ENCODE measurements at regions not wholly inside any gene's neighbourhood (a gene's known extent, or its start where the extent isn't known, plus 50 kb on each side); places are given as distances from the start of the nearest gene placed in this dataset.

DNA sequence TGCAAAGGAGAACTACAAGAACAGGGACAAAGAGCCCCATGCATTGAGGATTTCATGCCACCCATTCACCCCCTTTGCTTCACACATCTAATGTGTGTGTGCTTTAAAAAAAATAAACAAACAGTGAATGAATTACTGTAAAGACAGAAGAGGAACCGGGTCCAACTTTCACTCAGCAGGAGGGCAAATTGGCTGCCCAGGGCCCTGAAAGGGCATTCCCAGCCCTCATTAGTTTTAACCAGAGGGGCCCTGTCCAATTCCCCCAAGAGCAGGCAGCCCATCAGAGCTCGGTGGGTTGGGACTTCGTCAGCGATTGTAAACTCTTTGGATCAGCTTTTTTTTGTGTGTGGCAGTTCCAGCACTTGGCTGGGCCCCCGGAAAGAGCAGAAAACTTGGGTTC is 73.6 kb upstream of the PDZD8 start:
- DNase-seq (ENCODE audit: extremely low spot score) = no peak
- TF ChIP-seq, protein P1, sequence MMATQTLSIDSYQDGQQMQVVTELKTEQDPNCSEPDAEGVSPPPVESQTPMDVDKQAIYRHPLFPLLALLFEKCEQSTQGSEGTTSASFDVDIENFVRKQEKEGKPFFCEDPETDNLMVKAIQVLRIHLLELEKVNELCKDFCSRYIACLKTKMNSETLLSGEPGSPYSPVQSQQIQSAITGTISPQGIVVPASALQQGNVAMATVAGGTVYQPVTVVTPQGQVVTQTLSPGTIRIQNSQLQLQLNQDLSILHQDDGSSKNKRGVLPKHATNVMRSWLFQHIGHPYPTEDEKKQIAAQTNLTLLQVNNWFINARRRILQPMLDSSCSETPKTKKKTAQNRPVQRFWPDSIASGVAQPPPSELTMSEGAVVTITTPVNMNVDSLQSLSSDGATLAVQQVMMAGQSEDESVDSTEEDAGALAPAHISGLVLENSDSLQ (IDR thresholded peaks at IDR 0.05) = no peak
- TF ChIP-seq FOXK2 (IDR thresholded peaks at IDR 0.05) (no peak), ELF4 (IDR thresholded peaks at IDR 0.05) (no peak), TARDBP (IDR thresholded peaks at IDR 0.05) (no peak), FOXA1 (IDR thresholded peaks at IDR 0.05) (no peak), L3MBTL2 (conservative IDR thresholded peaks at IDR 0.05) (no peak), ZNF384 (IDR thresholded peaks at IDR 0.05) (no peak), ARNT (IDR thresholded peaks at IDR 0.05) (no peak), NFRKB (IDR thresholded peaks at IDR 0.05) (no peak)
- POLR2A ChIA-PET = no interaction called here
- CTCF ChIA-PET = interaction anchor here (0.6 to 2.0 kb wide), 5 partner anchors 9 to 233 kb away, joined by 3 to 12 read pairs (median 3); no protein-coding TSS in a partner anchor

DNA sequence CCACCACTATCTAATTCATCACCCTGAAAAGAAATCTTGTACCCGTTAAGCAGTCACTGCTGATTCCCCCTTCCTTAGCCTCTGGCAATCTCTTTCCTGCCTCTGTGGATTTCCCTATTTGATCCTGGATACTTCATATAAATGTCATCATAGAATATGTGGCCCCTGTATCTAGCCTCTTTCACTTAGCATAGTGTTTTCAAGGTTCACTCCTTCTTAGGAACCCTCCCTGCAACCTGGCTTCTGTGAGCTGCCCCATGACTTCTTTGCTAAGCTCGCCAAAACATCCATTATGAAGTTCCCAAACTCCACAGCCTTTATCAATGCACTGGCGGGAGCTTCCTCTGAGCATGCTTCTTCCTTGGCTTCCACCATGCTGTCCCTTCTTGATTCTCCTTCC is 70.8 kb upstream of the PDZD8 start:
- TF ChIP-seq L3MBTL2 (conservative IDR thresholded peaks at IDR 0.05) = no peak
- no peak for TF ChIP-seq SP1 (IDR thresholded peaks at IDR 0.05)
- no peak for TF ChIP-seq TARDBP (IDR thresholded peaks at IDR 0.05)
- TF ChIP-seq, protein P1 (IDR thresholded peaks at IDR 0.05) = no peak
- no peak for TF ChIP-seq SUZ12 (IDR thresholded peaks at IDR 0.05)
- no peak for TF ChIP-seq ARNT (IDR thresholded peaks at IDR 0.05)
- no peak for TF ChIP-seq NFRKB (IDR thresholded peaks at IDR 0.05)
- TF ChIP-seq ELF4 (IDR thresholded peaks at IDR 0.05) = no peak
- ChIA-PET POLR2A (no interaction called here), CTCF (no interaction called here)
- DNase-seq (ENCODE audit: extremely low spot score) = no peak

DNA sequence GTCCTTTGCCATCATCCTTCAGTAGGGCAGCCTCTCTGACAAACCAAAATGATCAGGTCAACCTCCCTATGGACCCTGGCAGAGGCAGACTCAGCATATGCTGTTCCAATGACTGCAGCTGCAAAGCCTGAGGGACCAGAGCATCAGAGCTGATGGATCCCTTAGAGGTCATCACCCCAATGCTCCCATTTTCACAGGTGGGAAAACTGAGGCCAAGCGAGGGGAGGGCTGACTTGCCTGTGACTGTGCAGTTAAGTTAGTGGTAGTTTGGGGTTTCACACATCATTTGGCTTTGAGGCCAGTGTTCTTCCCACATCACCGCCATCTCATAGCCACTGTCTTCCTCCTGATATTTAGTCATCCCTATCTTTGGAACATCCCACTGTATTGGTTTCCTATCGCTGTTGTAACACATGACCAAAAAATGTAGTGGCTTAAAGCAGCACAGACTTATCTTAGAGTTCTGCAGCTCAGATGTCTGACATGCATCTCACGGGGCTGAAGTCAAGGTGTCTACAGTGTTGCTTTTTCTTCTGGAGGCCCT is 69.3 kb upstream of the PDZD8 start:
- CTCF ChIA-PET = no interaction called here
- POLR2A ChIA-PET = no interaction called here
- TF ChIP-seq SUZ12 (IDR thresholded peaks at IDR 0.05) (no peak), TARDBP (IDR thresholded peaks at IDR 0.05) (no peak), SP1 (IDR thresholded peaks at IDR 0.05) (no peak), ZNF384 (IDR thresholded peaks at IDR 0.05) (no peak), FOXA1 (IDR thresholded peaks at IDR 0.05) (no peak), FOXK2 (IDR thresholded peaks at IDR 0.05) (no peak), FOXM1 (IDR thresholded peaks at IDR 0.05; ENCODE audit: borderline replicate concordance) (no peak), NFRKB (IDR thresholded peaks at IDR 0.05) (no peak), ARNT (IDR thresholded peaks at IDR 0.05) (no peak), L3MBTL2 (conservative IDR thresholded peaks at IDR 0.05) (no peak), HDGF (IDR thresholded peaks at IDR 0.05; ENCODE audit: borderline replicate concordance) (no peak), ELF4 (IDR thresholded peaks at IDR 0.05) (no peak), BHLHE40 (IDR thresholded peaks at IDR 0.05; ENCODE audit: borderline replicate concordance) (no peak), CTBP1 (IDR thresholded peaks at IDR 0.05; ENCODE audit: borderline replicate concordance) (no peak), LEF1 (IDR thresholded peaks at IDR 0.05; ENCODE audit: borderline replicate concordance) (no peak)
- TF ChIP-seq, protein P1 (IDR thresholded peaks at IDR 0.05) = no peak

DNA sequence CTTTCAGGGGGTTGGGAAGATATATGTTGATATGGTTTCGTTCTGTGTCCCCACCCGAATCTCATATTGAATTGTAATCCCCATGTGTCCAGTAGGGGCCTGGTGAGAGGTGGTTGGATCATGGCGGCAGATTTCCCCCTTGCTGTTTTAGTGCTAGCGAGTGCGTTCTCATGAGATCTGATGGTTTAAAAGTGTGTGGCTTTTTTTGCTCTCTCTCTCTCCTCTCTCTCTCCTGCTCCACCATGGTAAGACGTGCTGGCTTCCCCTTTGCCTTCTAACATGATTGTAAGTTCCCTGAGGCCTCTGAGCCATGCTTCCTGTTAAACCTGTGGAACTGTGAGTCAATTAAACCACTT is 68.4 kb upstream of the PDZD8 start:
- no peak for DNase-seq (ENCODE audit: extremely low spot score)
- CTCF ChIA-PET = no interaction called here
- no peak for TF ChIP-seq NFRKB (IDR thresholded peaks at IDR 0.05)
- TF ChIP-seq SUZ12 (IDR thresholded peaks at IDR 0.05) = no peak
- TF ChIP-seq, protein P1 (IDR thresholded peaks at IDR 0.05) = no peak
- TF ChIP-seq L3MBTL2 (conservative IDR thresholded peaks at IDR 0.05) = no peak
- TF ChIP-seq FOXA1 (IDR thresholded peaks at IDR 0.05) = no peak
- TF ChIP-seq TARDBP (IDR thresholded peaks at IDR 0.05) = no peak
- TF ChIP-seq BHLHE40 (IDR thresholded peaks at IDR 0.05; ENCODE audit: borderline replicate concordance) = no peak
- POLR2A ChIA-PET = no interaction called here

More for the DNA sequence above, 69.3 kb upstream of the PDZD8 start:
- no peak for DNase-seq (ENCODE audit: extremely low spot score)

DNA sequence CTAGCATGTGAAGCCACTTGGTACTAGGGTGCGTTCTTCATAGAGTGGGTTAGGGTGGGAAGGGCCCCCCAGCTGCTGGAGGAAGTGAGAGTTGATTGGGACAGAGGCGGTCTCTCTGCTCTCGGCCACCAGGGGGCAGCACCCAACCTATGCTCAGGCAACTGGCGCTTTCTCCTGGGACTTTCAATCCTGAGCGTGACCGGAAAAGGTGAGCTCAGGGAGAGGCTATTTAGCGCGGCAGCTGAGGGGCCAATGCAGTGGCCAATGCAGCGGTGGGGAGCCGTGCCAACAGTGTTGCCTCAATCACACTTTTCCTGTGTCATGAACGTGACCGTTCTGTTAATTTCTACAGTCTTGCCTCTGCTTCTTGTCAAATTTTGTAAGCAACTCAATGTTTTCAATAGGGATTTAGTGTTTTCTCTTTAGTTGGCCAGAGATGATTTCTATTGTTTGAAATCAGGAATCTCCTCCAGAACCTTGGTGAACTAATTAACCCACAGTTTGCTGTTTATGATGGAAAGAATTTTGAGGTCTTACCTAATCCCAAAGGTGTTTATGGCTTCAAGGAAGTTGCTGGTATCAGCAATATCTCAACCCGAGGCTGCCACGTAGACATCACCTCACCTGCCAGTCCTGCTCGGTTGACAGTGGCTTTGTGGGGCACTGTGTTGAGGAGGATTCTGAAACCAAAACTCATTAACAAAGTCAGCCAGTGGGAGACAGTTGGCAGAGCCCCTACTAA is 67.9 kb upstream of the PDZD8 start:
- POLR2A ChIA-PET = interaction anchor here (1.8 kb wide), 1 partner anchor 18 kb away, joined by 5 read pairs; no protein-coding TSS in a partner anchor
- peak; percentile 89 for DNase-seq (ENCODE audit: extremely low spot score)
- CTCF ChIA-PET = interaction anchor here (0.5 to 2.9 kb wide), 33 partner anchors 9 to 408 kb away, joined by 3 to 40 read pairs (median 4); no protein-coding TSS in a partner anchor
- TF ChIP-seq HDGF (IDR thresholded peaks at IDR 0.05; ENCODE audit: borderline replicate concordance) (no peak), SP1 (IDR thresholded peaks at IDR 0.05) (no peak), ARNT (IDR thresholded peaks at IDR 0.05) (0 out of 2 replicates have a peak, but pooled peaks have one; percentile 31), L3MBTL2 (conservative IDR thresholded peaks at IDR 0.05) (peak; percentile 27; the same call in 1 of the 2 replicates)

DNA sequence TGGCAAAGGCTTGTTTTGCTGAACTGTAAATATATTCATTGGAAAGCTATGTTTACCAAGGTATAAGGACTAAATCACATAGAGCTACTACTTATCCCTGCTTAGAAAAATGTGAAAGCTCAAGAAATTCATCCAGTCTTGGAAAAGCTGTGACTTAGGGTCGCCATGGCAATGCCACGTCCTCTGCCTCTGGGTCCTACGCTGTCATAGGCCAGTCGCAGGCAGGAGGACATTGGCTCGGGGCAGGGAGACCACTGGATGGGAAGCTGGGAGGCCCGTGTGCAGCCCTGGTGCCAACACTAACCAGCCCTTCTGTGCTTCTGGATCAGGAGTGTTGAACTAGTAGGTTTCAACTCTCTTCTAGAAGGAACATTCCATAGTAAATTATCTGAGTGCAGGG is 67.3 kb upstream of the PDZD8 start:
- ChIA-PET CTCF (interaction anchor here (0.6 to 2.9 kb wide), 18 partner anchors 9 to 408 kb away, joined by 3 to 40 read pairs (median 4); no protein-coding TSS in a partner anchor), POLR2A (interaction anchor here (1.1 to 1.8 kb wide), 2 partner anchors 19 to 68 kb away, joined by 3 to 5 read pairs; no protein-coding TSS in a partner anchor)
- DNase-seq (ENCODE audit: extremely low spot score) = no peak
- TF ChIP-seq FOXM1 (IDR thresholded peaks at IDR 0.05; ENCODE audit: borderline replicate concordance) (no peak), SUZ12 (IDR thresholded peaks at IDR 0.05) (no peak), SP1 (IDR thresholded peaks at IDR 0.05) (no peak), ELF4 (IDR thresholded peaks at IDR 0.05) (no peak), FOXA1 (IDR thresholded peaks at IDR 0.05) (no peak), ARNT (IDR thresholded peaks at IDR 0.05) (no peak), ZNF384 (IDR thresholded peaks at IDR 0.05) (no peak)
- TF ChIP-seq, protein P1 (IDR thresholded peaks at IDR 0.05) = no peak

Measured in HEK293T (cell line).